ENCODE measurements at regions not wholly inside any gene's neighbourhood (a gene's known extent, or its start where the extent isn't known, plus 50 kb on each side); places are given as distances from the start of the nearest gene placed in this dataset.

DNA sequence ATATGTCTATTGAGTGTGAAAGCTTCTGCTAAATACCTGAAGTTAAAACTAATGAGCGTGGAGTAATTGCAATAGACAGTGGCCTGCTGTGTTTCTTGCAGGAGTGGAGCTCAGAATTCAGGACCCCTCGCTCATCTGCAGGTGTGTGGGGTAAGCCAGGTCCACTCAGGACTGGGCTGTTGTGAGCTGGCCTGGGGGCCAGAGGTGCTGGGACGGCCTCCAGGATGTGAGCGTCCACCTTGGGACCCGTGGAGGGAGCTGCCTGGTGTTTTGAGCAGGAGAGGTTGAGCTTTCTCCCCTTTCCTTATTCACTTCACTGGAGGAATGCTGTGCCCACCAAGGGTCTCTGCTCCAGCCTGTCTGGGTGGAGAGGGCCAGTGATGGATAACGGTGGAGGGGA lies 681.2 kb downstream of the BRD1 start:
- TF ChIP-seq POLR2A (IDR thresholded peaks at IDR 0.05; ENCODE audit: borderline replicate concordance, extremely low read depth, insufficient read depth, insufficient read length) (no peak), EGR1 (IDR thresholded peaks at IDR 0.05; ENCODE audit: low read depth) (no peak), REST (IDR thresholded peaks at IDR 0.05; ENCODE audit: low read depth) (no peak), EZH2 (IDR thresholded peaks at IDR 0.05) (no peak), ZFX (IDR thresholded peaks at IDR 0.05) (no peak), SIN3A (IDR thresholded peaks at IDR 0.05; ENCODE audit: low read depth) (no peak), CEBPB (IDR thresholded peaks at IDR 0.05; ENCODE audit: low read depth) (no peak)
- TF ChIP-seq, protein P1, sequence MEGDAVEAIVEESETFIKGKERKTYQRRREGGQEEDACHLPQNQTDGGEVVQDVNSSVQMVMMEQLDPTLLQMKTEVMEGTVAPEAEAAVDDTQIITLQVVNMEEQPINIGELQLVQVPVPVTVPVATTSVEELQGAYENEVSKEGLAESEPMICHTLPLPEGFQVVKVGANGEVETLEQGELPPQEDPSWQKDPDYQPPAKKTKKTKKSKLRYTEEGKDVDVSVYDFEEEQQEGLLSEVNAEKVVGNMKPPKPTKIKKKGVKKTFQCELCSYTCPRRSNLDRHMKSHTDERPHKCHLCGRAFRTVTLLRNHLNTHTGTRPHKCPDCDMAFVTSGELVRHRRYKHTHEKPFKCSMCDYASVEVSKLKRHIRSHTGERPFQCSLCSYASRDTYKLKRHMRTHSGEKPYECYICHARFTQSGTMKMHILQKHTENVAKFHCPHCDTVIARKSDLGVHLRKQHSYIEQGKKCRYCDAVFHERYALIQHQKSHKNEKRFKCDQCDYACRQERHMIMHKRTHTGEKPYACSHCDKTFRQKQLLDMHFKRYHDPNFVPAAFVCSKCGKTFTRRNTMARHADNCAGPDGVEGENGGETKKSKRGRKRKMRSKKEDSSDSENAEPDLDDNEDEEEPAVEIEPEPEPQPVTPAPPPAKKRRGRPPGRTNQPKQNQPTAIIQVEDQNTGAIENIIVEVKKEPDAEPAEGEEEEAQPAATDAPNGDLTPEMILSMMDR (IDR thresholded peaks at IDR 0.05 in 2 of 3, conservative IDR thresholded peaks at IDR 0.05 in 1 of 3; ENCODE audit: borderline replicate concordance in 1 of 3, insufficient read depth in 1 of 3, low read depth in 2 of 3, low read length in 2 of 3), result no peak
